ENCODE measurements at regions not wholly inside any gene's neighbourhood (a gene's known extent, or its start where the extent isn't known, plus 50 kb on each side); places are given as distances from the start of the nearest gene placed in this dataset.
"Not testable (repeated sequence)": the region's sequence is repeated elsewhere in the genome, so short reads cannot be mapped to it uniquely, and the experiment has no call there.

DNA sequence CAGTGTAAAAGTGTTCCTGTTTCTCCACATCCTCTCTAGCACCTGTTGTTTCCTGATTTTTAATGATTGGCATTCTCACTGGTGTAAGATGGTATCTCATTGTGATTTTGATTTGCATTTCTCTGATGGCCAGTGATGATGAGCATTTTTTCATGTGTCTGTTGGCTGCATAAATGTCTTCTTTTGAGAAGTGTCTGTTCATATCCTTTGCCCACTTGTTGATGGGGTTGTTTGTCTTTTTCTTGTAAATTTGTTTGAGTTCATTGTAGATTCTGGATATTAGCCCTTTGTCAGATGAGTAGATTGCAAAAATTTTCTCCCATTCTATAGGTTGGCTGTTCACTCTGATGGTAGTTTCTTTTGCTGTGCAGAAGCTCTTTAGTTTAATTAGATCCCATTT, 65.6 kb upstream of the IZUMO1R start:
- H2BK20ac ChIP-seq (ENCODE audit: low read depth, low read length, poor library complexity, severe bottlenecking); H3K23me2 ChIP-seq (ENCODE audit: insufficient read length, low read depth, low read length, poor library complexity, severe bottlenecking); H3K18ac ChIP-seq (ENCODE audit: insufficient read length, low read depth, low read length); H3K9me3 Mint-ChIP-seq; DNase-seq; H3K9me3 ChIP-seq (ENCODE audit: control insufficient read depth, low read depth, low read length); H3K4me2 ChIP-seq (ENCODE audit: insufficient read depth, insufficient read length, low read length); H2BK120ac ChIP-seq (ENCODE audit: low read depth, low read length, poor library complexity, severe bottlenecking); H3K27me3 ChIP-seq (ENCODE audit: insufficient read depth, low read length); H3K4me1 ChIP-seq (ENCODE audit: insufficient read depth, low read length); H4K5ac ChIP-seq (ENCODE audit: insufficient read length, low read depth, low read length); H3K9ac ChIP-seq (ENCODE audit: extremely low read depth, insufficient read length, low read length); H3K36me3 Mint-ChIP-seq (ENCODE audit: insufficient read depth in 1 of 3, low read depth in 3 of 3); H3T11ph ChIP-seq (ENCODE audit: low read length); H3K79me2 ChIP-seq (ENCODE audit: insufficient read depth, low read length); H4K91ac ChIP-seq (ENCODE audit: insufficient read length, low read depth, low read length); H3K79me1 ChIP-seq (ENCODE audit: insufficient read depth, low read depth, low read length, poor library complexity, severe bottlenecking); H3K27ac ChIP-seq (ENCODE audit: insufficient read length, low read depth, low read length); H3K4ac ChIP-seq (ENCODE audit: low read depth, low read length); H3K27me3 Mint-ChIP-seq (ENCODE audit: low read depth); H3K14ac ChIP-seq (ENCODE audit: insufficient read depth, low read length); H2BK5ac ChIP-seq (ENCODE audit: insufficient read length, low read length); H3K4me1 Mint-ChIP-seq; H3K4me3 Mint-ChIP-seq; H2AK5ac ChIP-seq (ENCODE audit: insufficient read length, low read length); H2BK15ac ChIP-seq (ENCODE audit: low read depth, low read length); H3K56ac ChIP-seq (ENCODE audit: insufficient read length, low read depth, low read length); H3K27ac Mint-ChIP-seq; H4K8ac ChIP-seq (replicated peaks; ENCODE audit: insufficient read length, low read depth, low read length); H2BK12ac ChIP-seq (ENCODE audit: insufficient read length, low read depth, low read length); H2AFZ ChIP-seq (ENCODE audit: low read length); H3K23ac ChIP-seq (ENCODE audit: insufficient read length, low read depth, low read length); H4K20me1 ChIP-seq (ENCODE audit: control insufficient read depth, insufficient read depth, insufficient read length): not testable (repeated sequence)
